AG10803 (cell line): ENCODE measurements at regions not wholly inside any gene's neighbourhood (a gene's known extent, or its start where the extent isn't known, plus 50 kb on each side); places are given as distances from the start of the nearest gene placed in this dataset.

Experiments
- DNase-seq: peaks from one replicate; pipeline ENCODE4 v3.0.0; 2010; ENCODE audit warnings: low read depth
- H3K4me3 ChIP-seq: 2 replicates; pipeline ENCODE4 v1.5.1; 2011; ENCODE audit warnings: mild to moderate bottlenecking, low read length, control low read depth
- CTCF ChIP-seq: conservative IDR thresholded peaks from 2 replicates; pipeline ENCODE4 v1.5.1; 2011; ENCODE audit warnings: mild to moderate bottlenecking, low read length, control low read depth, inconsistent platforms

GRCh38 chr5:90071066-90071465 is 338.5 kb downstream of the CETN3 start:
- H3K4me3 ChIP-seq = no peak overlapping the region
- no peak for TF ChIP-seq CTCF
- peak; percentile 2 for DNase-seq

GRCh38 chr5:90066920-90067319 is 342.6 kb downstream of the CETN3 start:
- no peak overlapping the region for H3K4me3 ChIP-seq
- DNase-seq = no peak
- TF ChIP-seq CTCF = no peak

- no peak overlapping the region for H3K4me3 ChIP-seq
- TF ChIP-seq CTCF = no peak
- peak; percentile 13 for DNase-seq
Measured at GRCh38 chr5:90056911-90057705, 352.4 kb downstream of the CETN3 start.

GRCh38 chr5:90055831-90056328 is 353.7 kb downstream of the CETN3 start:
- no peak for TF ChIP-seq CTCF
- DNase-seq = peak; percentile 52
- peak overlapping the region; percentile 7; the same call in 1 of the 2 replicates for H3K4me3 ChIP-seq

GRCh38 chr5:90054612-90055011 is 354.9 kb downstream of the CETN3 start:
- H3K4me3 ChIP-seq = no peak overlapping the region
- DNase-seq = no peak
- no peak for TF ChIP-seq CTCF

GRCh38 chr5:90051756-90052155 is 357.8 kb downstream of the CETN3 start:
- TF ChIP-seq CTCF = no peak
- DNase-seq = no peak
- no peak overlapping the region for H3K4me3 ChIP-seq

- TF ChIP-seq CTCF = no peak
- DNase-seq = no peak
- no peak overlapping the region for H3K4me3 ChIP-seq
Measured at GRCh38 chr5:90050103-90050502, 359.5 kb downstream of the CETN3 start.
